ENCODE measurements at regions not wholly inside any gene's neighbourhood (a gene's known extent, or its start where the extent isn't known, plus 50 kb on each side); places are given as distances from the start of the nearest gene placed in this dataset.

GRCh38 chr2:5803547-5803946 is 111.4 kb downstream of the SOX11 start:
- no peak for TF ChIP-seq MAX (IDR thresholded peaks at IDR 0.05)
- TF ChIP-seq CTCF (IDR thresholded peaks at IDR 0.05 in 2 of 3, conservative IDR thresholded peaks at IDR 0.05 in 1 of 3; ENCODE audit: borderline replicate concordance in 1 of 3, insufficient read depth in 1 of 3, low read depth in 2 of 3, low read length in 2 of 3) = no peak
- no peak for TF ChIP-seq YY1 (IDR thresholded peaks at IDR 0.05; ENCODE audit: extremely low read depth, insufficient replicate concordance, low read depth, low read length)
- TF ChIP-seq ELF1 (IDR thresholded peaks at IDR 0.05; ENCODE audit: borderline replicate concordance, low read depth) = no peak
- TF ChIP-seq POLR2A (IDR thresholded peaks at IDR 0.05; ENCODE audit: borderline replicate concordance, extremely low read depth, insufficient read depth, insufficient read length) = no peak
- TF ChIP-seq ATF3 (IDR thresholded peaks at IDR 0.05) = no peak
- TF ChIP-seq CBX3 (IDR thresholded peaks at IDR 0.05; ENCODE audit: low read depth) = no peak
- TF ChIP-seq EZH2 (IDR thresholded peaks at IDR 0.05) = no peak

All from HCT116 (cell line).